Neural progenitor cell (in vitro differentiated cells): ENCODE measurements at regions not wholly inside any gene's neighbourhood (a gene's known extent, or its start where the extent isn't known, plus 50 kb on each side); places are given as distances from the start of the nearest gene placed in this dataset.
A peak's percentile ranks its signal among the peaks of the same experiment; 100 is the strongest.

ENCODE experiments used
- DNase-seq: peaks from one replicate; pipeline ENCODE4 v3.0.0-alpha.2; 2016; ENCODE audit warnings: low spot score
- H2AFZ ChIP-seq: fragments of 200-600 bp; sonication (generic); replicated peaks from 2 replicates; pipeline ENCODE4 v1.6.1; 2016; ENCODE audit warnings: antibody characterized with exemption
- H3F3A ChIP-seq: fragments of 200-600 bp; sonication (generic); 2 replicates; pipeline ENCODE4 v1.6.1; 2016; ENCODE audit warnings: antibody characterized with exemption, low read depth
- H3K27ac ChIP-seq: fragments of 200-600 bp; sonication (generic); 2 replicates; pipeline ENCODE4 v1.5.1; 2016; ENCODE audit warnings: mild to moderate bottlenecking
- H3K27me3 ChIP-seq: fragments of 200-600 bp; sonication (generic); 2 replicates; pipeline ENCODE4 v1.6.1; 2016; ENCODE audit warnings: mild to moderate bottlenecking, moderate library complexity
- H3K36me3 ChIP-seq: fragments of 200-600 bp; sonication (generic); 2 replicates; pipeline ENCODE4 v1.5.1; 2016
- H3K4me1 ChIP-seq: fragments of 200-600 bp; sonication (generic); 2 replicates; pipeline ENCODE4 v1.6.1; 2016; ENCODE audit warnings: mixed run types
- H3K4me2 ChIP-seq: fragments of 200-600 bp; sonication (generic); 2 replicates; pipeline ENCODE4 v1.6.1; 2016
- H3K4me3 ChIP-seq: fragments of 200-600 bp; sonication (generic); 2 replicates; pipeline ENCODE4 v1.5.1; 2016
- H3K79me2 ChIP-seq: fragments of 200-600 bp; sonication (generic); 2 replicates; pipeline ENCODE4 v1.6.1; 2016; ENCODE audit warnings: low read depth
- H3K9ac ChIP-seq: fragments of 200-600 bp; sonication (generic); 2 replicates; pipeline ENCODE4 v1.6.1; 2016
- H3K9me3 ChIP-seq: fragments of 200-600 bp; sonication (generic); 2 replicates; pipeline ENCODE4 v1.5.1; 2016; ENCODE audit warnings: low read depth
- H4K20me1 ChIP-seq: fragments of 200-600 bp; sonication (generic); 2 replicates; pipeline ENCODE4 v1.6.1; 2016; ENCODE audit warnings: low read depth
- H3K27ac Mint-ChIP-seq: 3 replicates; pipeline ENCODE4 v1.8.0; 2021; ENCODE audit warnings: mixed read lengths
- H3K27me3 Mint-ChIP-seq: 2 replicates; pipeline ENCODE4 v1.8.0; 2022; ENCODE audit warnings: low read depth, mild to moderate bottlenecking, inconsistent platforms, moderate library complexity, mixed read lengths; ENCODE audit not compliant: insufficient read depth
- H3K36me3 Mint-ChIP-seq: 3 replicates; pipeline ENCODE4 v1.8.0; 2021; ENCODE audit warnings: mixed read lengths
- H3K4me1 Mint-ChIP-seq: 3 replicates; pipeline ENCODE4 v1.8.0; 2021; ENCODE audit warnings: mixed read lengths
- H3K4me3 Mint-ChIP-seq: 3 replicates; pipeline ENCODE4 v1.8.0; 2021; ENCODE audit warnings: mild to moderate bottlenecking, moderate library complexity, mixed read lengths
- H3K9me3 Mint-ChIP-seq: 3 replicates; pipeline ENCODE4 v1.8.0; 2020; ENCODE audit warnings: mixed read lengths
- CTCF ChIP-seq: fragments of 200-600 bp; sonication (generic); IDR thresholded peaks from 2 replicates; pipeline ENCODE4 v1.5.1; 2017; ENCODE audit warnings: antibody characterized with exemption, mild to moderate bottlenecking
- EZH2 ChIP-seq: fragments of 200-600 bp; sonication (generic); IDR thresholded peaks from 2 replicates; pipeline ENCODE4 v1.6.1; 2017; ENCODE audit warnings: antibody characterized with exemption, mild to moderate bottlenecking, moderate library complexity
- EZH2phosphoT487 ChIP-seq: fragments of 200-600 bp; sonication (generic); IDR thresholded peaks from 2 replicates; pipeline ENCODE4 v1.6.1; 2017; ENCODE audit warnings: antibody characterized with exemption

- no peaks in the 10 kb centered on the region for H3K36me3 ChIP-seq
- no peaks in the 10 kb centered on the region for H3K36me3 Mint-ChIP-seq
- no peak overlapping the region for H3K4me3 Mint-ChIP-seq
- H3K4me1 ChIP-seq: peaks cover 16% of the 10 kb centered on the region
- no peak overlapping the region for H3K4me3 ChIP-seq
- TF ChIP-seq EZH2: no peak
- TF ChIP-seq EZH2phosphoT487: no peak
- no peak for TF ChIP-seq CTCF
- H3K4me2 ChIP-seq: no peak overlapping the region
- peaks cover 7% of the 10 kb centered on the region for H3K4me1 Mint-ChIP-seq
- no peak overlapping the region for H3K9ac ChIP-seq
- peak overlapping the region; percentile 55 for H3K27ac Mint-ChIP-seq
- no peaks in the 10 kb centered on the region for H4K20me1 ChIP-seq
- peaks cover 9% of the 10 kb centered on the region for H3F3A ChIP-seq
- DNase-seq: no peak
- H3K27me3 Mint-ChIP-seq: peaks cover 6% of the 10 kb centered on the region
- no peaks in the 10 kb centered on the region for H3K27me3 ChIP-seq
- no peaks in the 10 kb centered on the region for H3K79me2 ChIP-seq
- peaks cover 6% of the 10 kb centered on the region for H3K9me3 Mint-ChIP-seq
- H2AFZ ChIP-seq: peak overlapping the region; percentile 52
- H3K27ac ChIP-seq: no peak overlapping the region
- H3K9me3 ChIP-seq: no peaks in the 10 kb centered on the region
Observed at GRCh38 chr12:113546916-113547863, 75.5 kb upstream of the LHX5 start.

GRCh38 chr12:113537751-113538087, 66.0 kb upstream of the LHX5 start:
- H3K4me2 ChIP-seq: no peak overlapping the region
- no peak for DNase-seq
- Mint-ChIP-seq H3K27ac (no peak overlapping the region), H3K27me3 (peaks cover 10% of the 10 kb centered on the region), H3K36me3 (no peaks in the 10 kb centered on the region), H3K9me3 (no peaks in the 10 kb centered on the region), H3K4me3 (no peak overlapping the region), H3K4me1 (peaks cover 6% of the 10 kb centered on the region)
- no peaks in the 10 kb centered on the region for H3K27me3 ChIP-seq
- no peak for TF ChIP-seq EZH2phosphoT487
- no peak for TF ChIP-seq EZH2
- TF ChIP-seq CTCF: no peak
- no peaks in the 10 kb centered on the region for H3K36me3 ChIP-seq
- H3K9ac ChIP-seq: no peak overlapping the region
- H3K27ac ChIP-seq: no peak overlapping the region
- H3F3A ChIP-seq: peaks cover 20% of the 10 kb centered on the region
- H2AFZ ChIP-seq: no peak overlapping the region
- no peaks in the 10 kb centered on the region for H3K9me3 ChIP-seq
- no peak overlapping the region for H3K4me3 ChIP-seq
- no peaks in the 10 kb centered on the region for H3K79me2 ChIP-seq
- no peaks in the 10 kb centered on the region for H4K20me1 ChIP-seq
- H3K4me1 ChIP-seq: peaks cover 11% of the 10 kb centered on the region

- Mint-ChIP-seq H3K4me1 (peaks cover 3% of the 10 kb centered on the region), H3K9me3 (no peaks in the 10 kb centered on the region), H3K27me3 (peaks cover 10% of the 10 kb centered on the region), H3K36me3 (no peaks in the 10 kb centered on the region), H3K4me3 (no peak overlapping the region), H3K27ac (no peak overlapping the region)
- no peak overlapping the region for H3K9ac ChIP-seq
- TF ChIP-seq EZH2phosphoT487 (no peak), EZH2 (no peak), CTCF (no peak)
- H3K27me3 ChIP-seq: no peaks in the 10 kb centered on the region
- no peaks in the 10 kb centered on the region for H3K9me3 ChIP-seq
- H3K36me3 ChIP-seq: no peaks in the 10 kb centered on the region
- no peak overlapping the region for H3K4me3 ChIP-seq
- no peaks in the 10 kb centered on the region for H4K20me1 ChIP-seq
- H3K4me2 ChIP-seq: no peak overlapping the region
- H2AFZ ChIP-seq: no peak overlapping the region
- no peak for DNase-seq
- no peak overlapping the region for H3K27ac ChIP-seq
- peaks cover 7% of the 10 kb centered on the region for H3K4me1 ChIP-seq
- peaks cover 14% of the 10 kb centered on the region for H3F3A ChIP-seq
- H3K79me2 ChIP-seq: no peaks in the 10 kb centered on the region
Observed at GRCh38 chr12:113537046-113537750, 65.5 kb upstream of the LHX5 start.
